ENCODE measurements at regions not wholly inside any gene's neighbourhood (a gene's known extent, or its start where the extent isn't known, plus 50 kb on each side); places are given as distances from the start of the nearest gene placed in this dataset.

DNA sequence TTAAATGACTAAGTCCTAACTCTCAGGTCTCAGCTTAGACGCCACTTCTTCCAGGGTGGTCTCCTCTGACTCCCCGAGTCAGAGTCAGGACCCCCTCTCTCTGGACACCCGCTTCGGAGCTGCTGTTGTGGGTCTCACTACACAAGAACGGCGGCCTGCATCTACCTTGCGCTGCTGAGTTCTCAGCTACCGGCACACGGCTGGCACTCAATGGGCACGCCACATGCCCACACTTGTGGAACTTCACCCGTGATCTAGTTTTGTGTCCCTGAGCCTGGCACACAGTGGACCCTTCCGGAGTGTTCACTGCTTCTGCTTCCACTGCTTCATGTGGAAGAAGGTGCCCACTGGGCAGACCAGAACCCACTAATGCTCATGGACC, 58.3 kb upstream of the ID2 start:
- Mint-ChIP-seq H3K4me1 (peaks cover 6 to 13% of the 10 kb centered on the region in 2 experiments), H3K27ac (no peak overlapping the region), H3K4me3 (no peak overlapping the region), H3K27me3 (ENCODE audit: low read depth) (peaks cover 8% of the 10 kb centered on the region), H3K9me3 (no peaks in the 10 kb centered on the region), H3K36me3 (ENCODE audit: insufficient read depth in 1 of 3, low read depth in 3 of 3) (no peaks in the 10 kb centered on the region; a peak in 1 of 7 replicates)
- no peak overlapping the region for H3K4ac ChIP-seq (ENCODE audit: low read depth, low read length)
- no peak overlapping the region for H4K5ac ChIP-seq (ENCODE audit: insufficient read length, low read depth, low read length)
- H2BK15ac ChIP-seq (ENCODE audit: low read depth, low read length) = no peak overlapping the region
- no peak overlapping the region for H2BK12ac ChIP-seq (ENCODE audit: insufficient read length, low read depth, low read length)
- no peaks in the 10 kb centered on the region for H4K20me1 ChIP-seq (ENCODE audit: control insufficient read depth, insufficient read depth, insufficient read length)
- H3K18ac ChIP-seq (ENCODE audit: insufficient read length, low read depth, low read length) = no peak overlapping the region
- H3K4me2 ChIP-seq (ENCODE audit: insufficient read depth, insufficient read length, low read length) = no peak overlapping the region
- H3K23ac ChIP-seq (ENCODE audit: insufficient read length, low read depth, low read length) = no peak overlapping the region
- H3K27ac ChIP-seq (ENCODE audit: insufficient read length, low read depth, low read length) = no peak overlapping the region
- no peaks in the 10 kb centered on the region for H3K79me2 ChIP-seq (ENCODE audit: insufficient read depth, low read length)
- H3K79me1 ChIP-seq (ENCODE audit: insufficient read depth, low read depth, low read length, poor library complexity, severe bottlenecking) = no peaks in the 10 kb centered on the region
- H4K91ac ChIP-seq (ENCODE audit: insufficient read length, low read depth, low read length) = no peak overlapping the region
- no CpG with 5 or more reads among the region's 12 CpGs for WGBS (ENCODE audit: extremely low coverage, insufficient read length, low lambda C conversion rate)
- H4K8ac ChIP-seq (replicated peaks; ENCODE audit: insufficient read length, low read depth, low read length) = no peak overlapping the region
- H2BK5ac ChIP-seq (ENCODE audit: insufficient read length, low read length) = no peak overlapping the region
- H3K9me3 ChIP-seq (ENCODE audit: control insufficient read depth, low read depth, low read length) = no peaks in the 10 kb centered on the region
- no peaks in the 10 kb centered on the region for H3K23me2 ChIP-seq (ENCODE audit: insufficient read length, low read depth, low read length, poor library complexity, severe bottlenecking)
- no peak overlapping the region for H2BK20ac ChIP-seq (ENCODE audit: low read depth, low read length, poor library complexity, severe bottlenecking)
- H3K56ac ChIP-seq (ENCODE audit: insufficient read length, low read depth, low read length) = no peak overlapping the region
- no peaks in the 10 kb centered on the region for H3K27me3 ChIP-seq (ENCODE audit: insufficient read depth, low read length)
- no peak overlapping the region for H3T11ph ChIP-seq (ENCODE audit: low read length)
- no peak overlapping the region for H2BK120ac ChIP-seq (ENCODE audit: low read depth, low read length, poor library complexity, severe bottlenecking)
- no peak for DNase-seq
- H3K4me1 ChIP-seq (ENCODE audit: insufficient read depth, low read length) = no peaks in the 10 kb centered on the region
- no peak overlapping the region for H2AFZ ChIP-seq (ENCODE audit: low read length)
- TF ChIP-seq CTCF (conservative IDR thresholded peaks at IDR 0.05) = no peak
- no peak overlapping the region for H2AK5ac ChIP-seq (ENCODE audit: insufficient read length, low read length)
- H3K9ac ChIP-seq (ENCODE audit: extremely low read depth, insufficient read length, low read length) = no peak overlapping the region
- no peak overlapping the region for H3K14ac ChIP-seq (ENCODE audit: insufficient read depth, low read length)

All from H9 (cell line).